Endodermal cell (in vitro differentiated cells): ENCODE measurements at regions not wholly inside any gene's neighbourhood (a gene's known extent, or its start where the extent isn't known, plus 50 kb on each side); places are given as distances from the start of the nearest gene placed in this dataset.

Experiments
- DNase-seq: peaks from one replicate; pipeline ENCODE4 v3.0.0-alpha.2; 2017
- H3K27ac ChIP-seq: 2 replicates; pipeline ENCODE4 v1.5.1; 2013; ENCODE audit warnings: mild to moderate bottlenecking, low read depth, low read length, moderate library complexity
- H3K27me3 ChIP-seq: 2 replicates; pipeline ENCODE4 v1.6.1; 2013; ENCODE audit warnings: mild to moderate bottlenecking, low read length, moderate library complexity; ENCODE audit not compliant: insufficient read depth, control insufficient read depth, poor library complexity, severe bottlenecking
- H3K36me3 ChIP-seq: 2 replicates; pipeline ENCODE4 v1.7.0; 2013; ENCODE audit warnings: mild to moderate bottlenecking, low read length, moderate library complexity; ENCODE audit not compliant: control insufficient read depth, insufficient read depth
- H3K4me1 ChIP-seq: one replicate; pipeline ENCODE4 v1.7.0; 2013; ENCODE audit warnings: low read length; ENCODE audit not compliant: control insufficient read depth, insufficient read depth
- H3K4me3 ChIP-seq: 2 replicates; pipeline ENCODE4 v1.5.1; 2013; ENCODE audit warnings: mild to moderate bottlenecking, low read length, moderate library complexity
- H3K9ac ChIP-seq: 2 replicates; pipeline ENCODE4 v1.6.1; 2013; ENCODE audit warnings: mild to moderate bottlenecking, low read length, moderate library complexity; ENCODE audit not compliant: poor library complexity, severe bottlenecking; ENCODE audit errors: extremely low read depth
- H3K9me3 ChIP-seq: 2 replicates; pipeline ENCODE4 v1.6.1; 2013; ENCODE audit warnings: mild to moderate bottlenecking, low read length, moderate library complexity; ENCODE audit not compliant: control insufficient read depth
- H3K27ac Mint-ChIP-seq: 2 replicates; pipeline ENCODE4 v1.8.0; 2020; ENCODE audit warnings: mixed read lengths
- H3K27me3 Mint-ChIP-seq: 2 replicates; pipeline ENCODE4 v1.8.0; 2021; ENCODE audit warnings: mild to moderate bottlenecking, mixed read lengths; ENCODE audit not compliant: insufficient read depth
- H3K36me3 Mint-ChIP-seq: 2 replicates; pipeline ENCODE4 v1.8.0; 2020; ENCODE audit warnings: low read depth, mixed read lengths
- H3K4me1 Mint-ChIP-seq: 2 replicates; pipeline ENCODE4 v1.8.0; 2020; ENCODE audit warnings: mixed read lengths
- H3K4me3 Mint-ChIP-seq: 2 replicates; pipeline ENCODE4 v1.8.0; 2020; ENCODE audit warnings: mild to moderate bottlenecking, moderate library complexity, mixed read lengths
- H3K9me3 Mint-ChIP-seq: 2 replicates; pipeline ENCODE4 v1.8.0; 2020; ENCODE audit warnings: mild to moderate bottlenecking, mixed read lengths
- CTCF ChIP-seq: fragments of 200-600 bp; sonication (generic); conservative IDR thresholded peaks from 2 replicates; pipeline ENCODE4 v1.5.0; 2021; ENCODE audit warnings: antibody characterized with exemption, mild to moderate bottlenecking
- WGBS, 2 experiments: methylation state at CpG; one replicate each; pipeline versions ENCODE4 v1.1.5 to v1.1.7; 2013; ENCODE audit warnings: missing lambda C conversion rate in 2 of 2, mixed read lengths in 1 of 2; ENCODE audit not compliant: insufficient coverage in 1 of 2, insufficient read length in 1 of 2; 5-methylcytosine and 5-hydroxymethylcytosine counted together

GRCh38 chr9:81096625-81097024, 592.7 kb downstream of the TLE1 start:
- Mint-ChIP-seq H3K4me3 (no peak overlapping the region), H3K36me3 (no peaks in the 10 kb centered on the region)
- no peak overlapping the region for H3K27ac ChIP-seq

GRCh38 chr9:81092057-81092456, 597.3 kb downstream of the TLE1 start:
- no peak overlapping the region for H3K27ac Mint-ChIP-seq
- DNase-seq: no peak
- H3K4me1 Mint-ChIP-seq: peaks cover 6% of the 10 kb centered on the region
- TF ChIP-seq CTCF: no peak
- H3K27ac ChIP-seq: no peak overlapping the region
- no peak overlapping the region for H3K9ac ChIP-seq
- peaks cover 3% of the 10 kb centered on the region for H3K9me3 Mint-ChIP-seq
- H3K4me3 ChIP-seq: no peak overlapping the region
- H3K4me3 Mint-ChIP-seq: no peak overlapping the region
- H3K27me3 Mint-ChIP-seq: peaks cover 2% of the 10 kb centered on the region
- H3K27me3 ChIP-seq: no peaks in the 10 kb centered on the region
- H3K9me3 ChIP-seq: no peaks in the 10 kb centered on the region
- no peaks in the 10 kb centered on the region for H3K4me1 ChIP-seq
- WGBS, 2 experiments: 94% methylated on average over 2 of the region's 2 CpGs; no CpG with 5 or more reads in 1 of the 2 experiments
- H3K36me3 Mint-ChIP-seq: no peaks in the 10 kb centered on the region
- H3K36me3 ChIP-seq: no peaks in the 10 kb centered on the region

More at GRCh38 chr9:81096625-81097024, 592.7 kb downstream of the TLE1 start:
- DNase-seq: no peak
- Histone ChIP-seq H3K4me3 (no peak overlapping the region), H3K36me3 (no peaks in the 10 kb centered on the region), H3K27me3 (no peaks in the 10 kb centered on the region), H3K9ac (no peak overlapping the region), H3K4me1 (no peaks in the 10 kb centered on the region), H3K9me3 (no peaks in the 10 kb centered on the region)
- peaks cover 12% of the 10 kb centered on the region for H3K4me1 Mint-ChIP-seq
- no peak overlapping the region for H3K27ac Mint-ChIP-seq
- WGBS, 2 experiments: 86 to 89% methylated on average over 1 to 2 of the region's 2 CpGs
- H3K9me3 Mint-ChIP-seq: peaks cover 5% of the 10 kb centered on the region
- no peaks in the 10 kb centered on the region for H3K27me3 Mint-ChIP-seq
- no peak for TF ChIP-seq CTCF

- no peaks in the 10 kb centered on the region for H3K36me3 ChIP-seq
- TF ChIP-seq CTCF: no peak
Measured at GRCh38 chr9:81088341-81088740, 601.0 kb downstream of the TLE1 start.

More at GRCh38 chr9:81088341-81088740, 601.0 kb downstream of the TLE1 start:
- Mint-ChIP-seq H3K27me3 (peaks cover 2% of the 10 kb centered on the region), H3K4me3 (no peak overlapping the region), H3K4me1 (peaks cover 12% of the 10 kb centered on the region), H3K9me3 (peaks cover under 1% of the 10 kb centered on the region), H3K27ac (no peak overlapping the region), H3K36me3 (no peaks in the 10 kb centered on the region)
- Histone ChIP-seq H3K9ac (no peak overlapping the region), H3K9me3 (no peaks in the 10 kb centered on the region), H3K27me3 (no peaks in the 10 kb centered on the region), H3K4me1 (peaks cover 6% of the 10 kb centered on the region), H3K27ac (no peak overlapping the region), H3K4me3 (no peak overlapping the region)
- 87 to 100% methylated on average over 1 of the region's 2 CpGs for WGBS, 2 experiments
- no peak for DNase-seq
